Stimulated activated CD8-positive, alpha-beta memory T cell treated with anti-CD3 and anti-CD28 coated beads, Interleukin-15, amount 100 ng/mL, for 48 hours (primary cell): ENCODE measurements at regions not wholly inside any gene's neighbourhood (a gene's known extent, or its start where the extent isn't known, plus 50 kb on each side); places are given as distances from the start of the nearest gene placed in this dataset.
"Not testable (repeated sequence)": the region's sequence is repeated elsewhere in the genome, so short reads cannot be mapped to it uniquely, and the experiment has no call there.

Experiments used
- DNase-seq, 2 donors: peaks; one replicate each; pipeline ENCODE4 v3.0.0-alpha.2; 2020; ENCODE audit warnings: low read depth in 2 of 2

GRCh38 chr9:104980039-104980654 is 52.2 kb upstream of the ABCA1 start:
- no peak for DNase-seq

GRCh38 chr9:104981543-104982129 is 53.7 kb upstream of the ABCA1 start:
- no peak for DNase-seq

- DNase-seq = no peak
Measured at GRCh38 chr9:104982543-104982942, 54.6 kb upstream of the ABCA1 start.

GRCh38 chr9:104983491-104983890 is 55.5 kb upstream of the ABCA1 start:
- DNase-seq = no peak

- DNase-seq = no peak
Measured at GRCh38 chr9:104984121-104984520, 56.2 kb upstream of the ABCA1 start.

- no peak for DNase-seq
Measured at GRCh38 chr9:104984542-104984941, 56.6 kb upstream of the ABCA1 start.

GRCh38 chr9:104984948-104985347 is 57.0 kb upstream of the ABCA1 start:
- DNase-seq = no peak

GRCh38 chr9:104986096-104986495 is 58.1 kb upstream of the ABCA1 start:
- DNase-seq = no peak

- no peak for DNase-seq
Measured at GRCh38 chr9:104987743-104988142, 59.8 kb upstream of the ABCA1 start.

- DNase-seq = no peak
Measured at GRCh38 chr9:104988539-104988938, 60.6 kb upstream of the ABCA1 start.

- DNase-seq = peak; percentile 73 to 79
Measured at GRCh38 chr9:104991144-104991953, 63.4 kb upstream of the ABCA1 start.

GRCh38 chr9:104992659-104993058 is 64.7 kb upstream of the ABCA1 start:
- DNase-seq = no peak

GRCh38 chr9:104993291-104993963 is 65.5 kb upstream of the ABCA1 start:
- no peak for DNase-seq

GRCh38 chr9:104997536-104997935 is 69.6 kb upstream of the ABCA1 start:
- no peak for DNase-seq

GRCh38 chr9:104999136-104999535 is 71.2 kb upstream of the ABCA1 start:
- no peak for DNase-seq

- not testable (repeated sequence) for DNase-seq
Measured at GRCh38 chr9:105000529-105000928, 72.6 kb upstream of the ABCA1 start.

GRCh38 chr9:105004466-105005090 is 76.6 kb upstream of the ABCA1 start:
- DNase-seq = no peak

- DNase-seq = no peak
Measured at GRCh38 chr9:105005186-105005585, 77.2 kb upstream of the ABCA1 start.

GRCh38 chr9:105006514-105006913 is 78.6 kb upstream of the ABCA1 start:
- no peak for DNase-seq

GRCh38 chr9:105007143-105007542 is 79.2 kb upstream of the ABCA1 start:
- peak in 1 of 2 donors; percentile 28 for DNase-seq

GRCh38 chr9:105010089-105010488 is 82.1 kb upstream of the ABCA1 start:
- not testable (repeated sequence) for DNase-seq

- DNase-seq = no peak
Measured at GRCh38 chr9:105021917-105022316, 94.0 kb upstream of the ABCA1 start.
